Breast epithelium (tissue), 3 donors: ENCODE measurements at regions not wholly inside any gene's neighbourhood (a gene's known extent, or its start where the extent isn't known, plus 50 kb on each side); places are given as distances from the start of the nearest gene placed in this dataset.

ENCODE experiments used
- CTCF ChIP-seq, 3 donors: fragments of 450-650 bp; IDR thresholded peaks; one replicate each; pipeline ENCODE4 v1.5.1; 2016 to 2017; ENCODE audit warnings: antibody characterized with exemption in 3 of 3, mild to moderate bottlenecking in 3 of 3, moderate library complexity in 3 of 3
- POLR2AphosphoS5 ChIP-seq, 3 donors: sonication (generic); formaldehyde crosslinking; IDR thresholded peaks; one replicate each; pipeline ENCODE4 v1.6.1; 2017; ENCODE audit warnings: antibody characterized with exemption in 3 of 3

GRCh38 chr18:22603902-22604301 is 186.2 kb upstream of the CTAGE1 start:
- TF ChIP-seq CTCF (IDR thresholded peaks at IDR 0.05) (no peak), POLR2AphosphoS5 (IDR thresholded peaks at IDR 0.05) (no peak)
